ENCODE measurements at regions not wholly inside any gene's neighbourhood (a gene's known extent, or its start where the extent isn't known, plus 50 kb on each side); places are given as distances from the start of the nearest gene placed in this dataset.
A peak's percentile ranks its signal among the peaks of the same experiment; 100 is the strongest.

DNA sequence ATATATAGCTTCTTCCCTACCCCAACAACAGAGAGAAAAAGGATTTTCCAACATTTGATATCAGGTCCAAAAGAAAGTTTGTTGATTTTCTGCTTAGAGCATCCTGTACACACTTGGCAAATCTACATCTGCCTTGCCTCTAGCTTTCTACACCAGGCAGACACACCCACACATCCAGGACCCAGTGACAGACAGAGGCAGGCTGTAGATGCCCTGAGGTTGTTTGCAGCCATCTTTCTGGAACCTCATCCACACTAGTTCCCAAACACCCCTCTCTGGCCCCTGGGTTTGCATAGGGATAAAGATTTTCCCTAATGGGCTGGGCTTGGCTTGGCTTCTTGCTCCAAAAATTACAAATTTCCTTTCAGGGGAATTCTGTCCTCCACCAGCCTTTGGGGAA is 138.2 kb upstream of the FST start:
- TF ChIP-seq, protein P1, sequence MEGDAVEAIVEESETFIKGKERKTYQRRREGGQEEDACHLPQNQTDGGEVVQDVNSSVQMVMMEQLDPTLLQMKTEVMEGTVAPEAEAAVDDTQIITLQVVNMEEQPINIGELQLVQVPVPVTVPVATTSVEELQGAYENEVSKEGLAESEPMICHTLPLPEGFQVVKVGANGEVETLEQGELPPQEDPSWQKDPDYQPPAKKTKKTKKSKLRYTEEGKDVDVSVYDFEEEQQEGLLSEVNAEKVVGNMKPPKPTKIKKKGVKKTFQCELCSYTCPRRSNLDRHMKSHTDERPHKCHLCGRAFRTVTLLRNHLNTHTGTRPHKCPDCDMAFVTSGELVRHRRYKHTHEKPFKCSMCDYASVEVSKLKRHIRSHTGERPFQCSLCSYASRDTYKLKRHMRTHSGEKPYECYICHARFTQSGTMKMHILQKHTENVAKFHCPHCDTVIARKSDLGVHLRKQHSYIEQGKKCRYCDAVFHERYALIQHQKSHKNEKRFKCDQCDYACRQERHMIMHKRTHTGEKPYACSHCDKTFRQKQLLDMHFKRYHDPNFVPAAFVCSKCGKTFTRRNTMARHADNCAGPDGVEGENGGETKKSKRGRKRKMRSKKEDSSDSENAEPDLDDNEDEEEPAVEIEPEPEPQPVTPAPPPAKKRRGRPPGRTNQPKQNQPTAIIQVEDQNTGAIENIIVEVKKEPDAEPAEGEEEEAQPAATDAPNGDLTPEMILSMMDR (conservative IDR thresholded peaks at IDR 0.05; ENCODE audit: control insufficient read depth, insufficient read depth, low read depth, low read length): no peak
- no peak overlapping the region for H3K4me3 ChIP-seq (ENCODE audit: control insufficient read depth, low read depth, low read length)
- no peak for DNase-seq (ENCODE audit: low read depth)

DNA sequence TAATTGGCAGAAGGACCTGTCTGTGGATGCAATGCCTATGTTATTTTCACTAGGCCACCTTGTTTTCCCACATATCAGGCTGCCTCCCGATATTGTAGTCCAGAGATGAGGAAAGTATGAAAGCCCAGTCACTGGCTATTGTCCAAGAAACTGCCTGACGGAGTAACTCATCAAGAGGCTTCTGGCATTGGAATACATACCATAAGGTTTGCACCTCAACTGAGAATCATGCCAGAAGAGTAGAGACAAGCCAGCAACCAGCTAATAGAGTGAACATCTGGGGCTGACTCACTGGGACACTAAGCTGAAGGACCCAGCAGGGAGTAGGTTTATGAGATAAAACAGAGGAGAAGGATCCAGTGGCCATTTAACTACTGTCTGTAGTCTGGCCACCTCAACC is 137.2 kb upstream of the FST start:
- H3K4me3 ChIP-seq (ENCODE audit: control insufficient read depth, low read depth, low read length): no peak overlapping the region
- TF ChIP-seq, protein P1 (conservative IDR thresholded peaks at IDR 0.05; ENCODE audit: control insufficient read depth, insufficient read depth, low read depth, low read length): no peak
- peak; percentile 100 for DNase-seq (ENCODE audit: low read depth)

DNA sequence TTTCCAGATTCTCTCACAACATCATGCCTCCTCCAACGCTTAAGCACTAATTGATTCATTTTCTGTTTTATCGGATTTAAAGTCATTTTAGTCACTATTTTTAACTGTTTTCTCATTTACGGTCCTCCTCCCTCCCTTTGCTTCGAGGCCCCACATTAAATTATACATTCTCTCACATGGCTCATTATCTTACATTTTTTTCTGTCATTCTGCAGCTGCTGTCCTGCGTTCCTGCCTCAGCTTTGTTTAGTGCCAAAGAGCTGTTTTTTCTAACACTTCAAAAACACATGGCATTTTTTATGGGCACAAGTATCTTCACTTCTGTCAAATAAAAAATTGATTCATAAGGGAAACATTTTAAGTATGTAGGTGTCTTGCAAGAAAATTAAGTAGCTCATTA is 130.1 kb upstream of the FST start:
- DNase-seq (ENCODE audit: low read depth): no peak
- no peak overlapping the region for H3K4me3 ChIP-seq (ENCODE audit: control insufficient read depth, low read depth, low read length)
- TF ChIP-seq, protein P1 (conservative IDR thresholded peaks at IDR 0.05; ENCODE audit: control insufficient read depth, insufficient read depth, low read depth, low read length): no peak

DNA sequence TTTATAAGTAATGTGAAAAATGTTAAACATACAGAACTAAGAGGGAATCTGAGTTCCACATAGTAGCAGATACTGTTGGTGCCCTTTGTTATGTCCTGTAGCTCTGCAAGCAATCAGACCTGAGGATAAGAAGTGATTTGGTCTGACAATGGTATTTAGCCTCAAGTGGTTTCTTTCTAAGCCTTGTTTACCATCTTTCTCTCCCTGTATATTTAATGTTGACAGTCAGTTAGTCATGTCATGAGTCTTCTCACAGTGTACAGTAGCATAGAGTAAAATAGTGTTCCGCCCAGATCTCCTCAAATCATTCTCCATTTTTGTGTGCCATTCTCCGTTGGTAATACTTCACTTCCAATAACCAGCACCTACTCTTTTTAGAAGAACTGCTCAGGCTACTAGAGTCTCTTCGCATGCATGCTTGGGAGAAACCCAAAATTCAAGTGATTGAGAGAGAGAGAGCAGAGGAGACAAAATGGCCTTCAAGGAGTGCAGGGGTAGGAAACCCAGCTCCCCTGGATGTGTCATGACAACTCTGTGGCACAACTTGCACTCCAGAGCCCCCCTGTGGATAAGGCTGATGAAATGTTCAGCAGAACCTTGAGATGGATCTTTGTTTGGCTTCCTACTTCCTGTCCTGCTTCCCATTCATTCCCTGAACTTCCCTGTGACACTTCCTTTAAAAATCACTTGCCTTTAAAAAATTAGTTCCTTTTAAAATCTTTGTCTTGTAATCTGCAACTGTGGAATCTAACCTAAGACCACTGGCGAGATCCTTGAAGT is 129.2 kb upstream of the FST start:
- DNase-seq (ENCODE audit: low read depth): no peak
- no peak overlapping the region for H3K4me3 ChIP-seq (ENCODE audit: control insufficient read depth, low read depth, low read length)
- TF ChIP-seq, protein P1 (conservative IDR thresholded peaks at IDR 0.05; ENCODE audit: control insufficient read depth, insufficient read depth, low read depth, low read length): no peak

DNA sequence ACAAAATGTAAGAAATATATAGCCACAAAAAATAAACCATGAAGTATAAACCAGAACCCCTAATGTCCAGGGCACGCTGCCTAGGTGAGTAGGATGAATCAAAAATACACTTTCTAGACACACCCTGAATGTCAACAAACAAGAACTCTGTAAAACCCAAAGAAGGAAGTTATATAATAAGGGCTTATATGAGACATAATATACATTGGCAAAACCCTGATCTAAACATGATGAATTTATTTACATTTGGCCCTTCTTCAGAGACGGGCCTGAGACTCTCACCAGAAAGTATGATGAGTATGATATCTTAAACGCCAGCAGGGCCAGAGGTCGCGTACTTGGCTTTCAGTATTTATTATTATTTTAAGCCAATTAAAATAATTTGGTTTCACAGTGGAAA is 125.1 kb upstream of the FST start:
- TF ChIP-seq, protein P1 (conservative IDR thresholded peaks at IDR 0.05; ENCODE audit: control insufficient read depth, insufficient read depth, low read depth, low read length): no peak
- DNase-seq (ENCODE audit: low read depth): peak; percentile 72

DNA sequence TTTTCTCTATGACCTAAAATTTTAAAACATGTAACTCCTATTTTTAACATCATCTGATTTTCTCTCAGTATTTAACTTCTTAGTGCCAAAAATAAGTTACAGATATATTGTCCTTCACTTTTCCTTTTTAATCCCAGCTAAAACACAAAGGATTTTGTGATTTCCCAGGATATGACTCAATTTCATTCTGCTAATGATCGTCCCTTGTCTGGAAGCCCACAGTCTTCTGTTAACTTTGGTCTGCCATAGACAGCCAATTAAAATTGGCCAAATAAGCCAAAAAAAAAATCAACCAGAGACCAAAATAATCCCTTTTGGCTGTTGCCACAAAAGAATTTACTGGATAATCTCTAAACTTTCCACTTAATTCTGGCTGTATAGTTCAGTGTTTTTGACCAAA is 124.5 kb upstream of the FST start:
- TF ChIP-seq, protein P1 (conservative IDR thresholded peaks at IDR 0.05; ENCODE audit: control insufficient read depth, insufficient read depth, low read depth, low read length): no peak
- no peak for DNase-seq (ENCODE audit: low read depth)
- H3K4me3 ChIP-seq (ENCODE audit: control insufficient read depth, low read depth, low read length): no peak overlapping the region

More for the DNA sequence above, 125.1 kb upstream of the FST start:
- H3K4me3 ChIP-seq (ENCODE audit: control insufficient read depth, low read depth, low read length): no peak overlapping the region
